ENCODE measurements at regions not wholly inside any gene's neighbourhood (a gene's known extent, or its start where the extent isn't known, plus 50 kb on each side); places are given as distances from the start of the nearest gene placed in this dataset.

DNA sequence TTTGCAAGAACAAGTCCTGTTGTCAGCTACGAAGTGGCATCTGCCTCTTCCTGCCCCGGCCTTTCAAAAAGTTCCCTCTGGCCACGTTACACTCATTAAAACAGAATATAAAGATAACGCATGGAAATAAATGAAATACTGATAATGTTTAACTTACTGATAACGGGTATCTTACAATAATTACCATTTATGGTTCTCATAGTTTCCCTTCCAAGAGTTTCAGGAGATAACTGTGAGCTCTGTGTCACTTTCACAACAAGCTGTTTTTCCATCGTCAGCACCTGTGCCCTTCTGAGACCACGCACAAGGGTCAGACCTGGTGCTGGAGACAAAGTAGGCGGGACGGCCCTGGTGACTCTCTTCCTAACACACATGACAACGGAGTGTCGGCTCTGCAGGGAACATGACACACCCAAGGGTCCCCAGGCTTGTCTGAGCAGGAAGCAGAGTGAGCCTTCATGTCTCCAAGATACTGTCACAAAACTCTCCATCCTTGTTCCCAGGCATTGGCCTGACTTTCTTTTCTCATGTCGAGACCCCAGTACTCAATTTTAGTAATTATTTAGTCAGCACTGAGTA is 86.2 kb upstream of the THBS2 start:
- intact Hi-C loops (cut with DNase I), result no loop called here
- no peaks in the 10 kb centered on the region for H3K9me3 ChIP-seq
- H3K27me3 ChIP-seq (replicated peaks; ENCODE audit: insufficient read depth), result no peaks in the 10 kb centered on the region
- TF ChIP-seq POLR2AphosphoS5 (IDR thresholded peaks at IDR 0.05) (no peak), CTCF (IDR thresholded peaks at IDR 0.05) (no peak), POLR2A (IDR thresholded peaks at IDR 0.05) (no peak)
- no peak for DNase-seq (ENCODE audit: low spot score)
- H3K27ac ChIP-seq, result no peak overlapping the region
- H3K4me1 ChIP-seq (replicated peaks), result no peaks in the 10 kb centered on the region
- H3K36me3 ChIP-seq, result no peaks in the 10 kb centered on the region
- WGBS, result 71% methylated on average over 12 of the region's 12 CpGs
- H3K4me3 ChIP-seq, result no peak overlapping the region

DNA sequence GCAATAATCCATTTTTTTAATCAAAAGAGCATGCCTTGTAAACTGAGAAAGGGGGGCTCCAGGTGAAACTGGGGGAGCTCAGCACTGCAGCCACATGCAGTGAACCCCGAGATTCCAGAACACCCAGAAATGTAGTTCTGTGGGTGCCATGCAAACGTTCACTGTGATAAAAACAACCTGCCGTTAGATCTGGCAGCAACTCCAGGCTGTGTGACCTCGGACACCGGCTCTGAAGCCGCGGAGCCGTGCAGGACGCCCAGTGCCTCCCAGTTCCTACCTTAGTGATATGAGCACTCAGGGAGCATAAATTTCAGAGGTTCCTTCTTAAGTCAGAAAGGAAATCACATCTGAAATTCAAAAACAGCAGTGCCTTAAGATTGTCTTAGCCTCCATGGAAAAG is 85.4 kb upstream of the THBS2 start:
- intact Hi-C loops (cut with DNase I), result no loop called here
- 89% methylated on average over 9 of the region's 9 CpGs for WGBS
- Histone ChIP-seq H3K36me3 (no peaks in the 10 kb centered on the region), H3K9me3 (no peaks in the 10 kb centered on the region), H3K27ac (no peak overlapping the region), H3K27me3 (replicated peaks; ENCODE audit: insufficient read depth) (no peaks in the 10 kb centered on the region), H3K4me1 (replicated peaks) (no peaks in the 10 kb centered on the region), H3K4me3 (no peak overlapping the region)
- TF ChIP-seq POLR2AphosphoS5 (IDR thresholded peaks at IDR 0.05), result no peak
- TF ChIP-seq POLR2A (IDR thresholded peaks at IDR 0.05), result no peak
- no peak for TF ChIP-seq CTCF (IDR thresholded peaks at IDR 0.05)
- no peak for DNase-seq (ENCODE audit: low spot score)

GRCh38 chr6:169337886-169338445 is 84.3 kb upstream of the THBS2 start:
- H3K36me3 ChIP-seq, result no peaks in the 10 kb centered on the region
- no peak for TF ChIP-seq POLR2A (IDR thresholded peaks at IDR 0.05)
- TF ChIP-seq POLR2AphosphoS5 (IDR thresholded peaks at IDR 0.05), result no peak
- no peak for TF ChIP-seq CTCF (IDR thresholded peaks at IDR 0.05)
- intact Hi-C loops (cut with DNase I), result no loop called here
- no peak for DNase-seq (ENCODE audit: low spot score)
- H3K27me3 ChIP-seq (replicated peaks; ENCODE audit: insufficient read depth), result no peaks in the 10 kb centered on the region
- no peaks in the 10 kb centered on the region for H3K9me3 ChIP-seq
- no peak overlapping the region for H3K4me3 ChIP-seq
- H3K27ac ChIP-seq, result no peak overlapping the region
- 91% methylated on average over 11 of the region's 11 CpGs for WGBS
- H3K4me1 ChIP-seq (replicated peaks), result no peaks in the 10 kb centered on the region

DNA sequence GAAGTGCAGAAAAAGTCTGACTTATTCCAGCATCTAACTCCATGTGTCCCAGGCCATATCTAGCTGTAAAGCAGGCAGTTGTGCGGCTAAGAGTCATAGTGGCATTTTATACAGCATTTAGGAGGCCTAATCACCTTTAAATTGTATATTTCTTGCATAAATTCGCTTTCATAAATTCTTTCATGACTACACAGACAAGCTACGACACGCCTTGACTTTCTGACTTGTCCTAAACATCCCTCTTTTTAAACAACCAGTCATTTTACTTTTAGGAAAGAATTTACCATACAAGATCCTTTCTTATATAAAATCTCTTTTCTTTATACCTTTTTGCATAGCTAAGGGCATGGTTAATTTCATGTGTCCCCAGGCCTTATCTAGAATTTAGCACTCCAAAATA is 81.7 kb upstream of the THBS2 start:
- H3K4me1 ChIP-seq (replicated peaks), result no peaks in the 10 kb centered on the region
- 77% methylated on average over 4 of the region's 4 CpGs for WGBS
- TF ChIP-seq POLR2A (IDR thresholded peaks at IDR 0.05) (no peak), CTCF (IDR thresholded peaks at IDR 0.05) (no peak), POLR2AphosphoS5 (IDR thresholded peaks at IDR 0.05) (no peak)
- H3K9me3 ChIP-seq, result no peaks in the 10 kb centered on the region
- no peaks in the 10 kb centered on the region for H3K27me3 ChIP-seq (replicated peaks; ENCODE audit: insufficient read depth)
- H3K36me3 ChIP-seq, result no peaks in the 10 kb centered on the region
- H3K27ac ChIP-seq, result no peak overlapping the region
- intact Hi-C loops (cut with DNase I), result no loop called here
- DNase-seq (ENCODE audit: low spot score), result no peak
- no peak overlapping the region for H3K4me3 ChIP-seq

DNA sequence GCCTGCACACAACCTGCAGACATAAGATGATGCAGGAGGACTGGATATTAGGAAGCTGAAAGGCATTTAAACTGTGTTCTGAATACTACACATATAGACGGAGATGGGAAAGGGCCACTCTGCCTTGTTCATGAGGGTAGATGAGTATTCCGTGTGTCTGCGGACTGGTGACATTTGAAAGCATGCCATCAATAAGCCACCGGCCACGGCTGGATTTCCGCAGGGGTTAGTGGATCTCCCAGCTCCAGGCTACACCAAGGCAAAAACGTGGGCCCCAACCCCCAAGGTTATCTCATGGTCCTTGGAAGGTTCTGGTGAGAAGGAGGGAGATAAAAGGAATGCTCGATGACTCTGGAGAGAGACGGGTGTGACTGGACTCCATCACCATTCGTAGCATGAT is 78.6 kb upstream of the THBS2 start:
- intact Hi-C loops (cut with DNase I), result no loop called here
- no peak overlapping the region for H3K27ac ChIP-seq
- TF ChIP-seq POLR2AphosphoS5 (IDR thresholded peaks at IDR 0.05) (no peak), POLR2A (IDR thresholded peaks at IDR 0.05) (no peak), CTCF (IDR thresholded peaks at IDR 0.05) (no peak)
- no peak for DNase-seq (ENCODE audit: low spot score)
- H3K9me3 ChIP-seq, result no peaks in the 10 kb centered on the region
- no peak overlapping the region for H3K4me3 ChIP-seq
- no peaks in the 10 kb centered on the region for H3K36me3 ChIP-seq
- WGBS, result 91% methylated on average over 10 of the region's 10 CpGs
- no peaks in the 10 kb centered on the region for H3K4me1 ChIP-seq (replicated peaks)
- H3K27me3 ChIP-seq (replicated peaks; ENCODE audit: insufficient read depth), result no peaks in the 10 kb centered on the region

Measured in prostate gland (tissue), 2 donors.